ENCODE measurements at regions not wholly inside any gene's neighbourhood (a gene's known extent, or its start where the extent isn't known, plus 50 kb on each side); places are given as distances from the start of the nearest gene placed in this dataset.

DNA sequence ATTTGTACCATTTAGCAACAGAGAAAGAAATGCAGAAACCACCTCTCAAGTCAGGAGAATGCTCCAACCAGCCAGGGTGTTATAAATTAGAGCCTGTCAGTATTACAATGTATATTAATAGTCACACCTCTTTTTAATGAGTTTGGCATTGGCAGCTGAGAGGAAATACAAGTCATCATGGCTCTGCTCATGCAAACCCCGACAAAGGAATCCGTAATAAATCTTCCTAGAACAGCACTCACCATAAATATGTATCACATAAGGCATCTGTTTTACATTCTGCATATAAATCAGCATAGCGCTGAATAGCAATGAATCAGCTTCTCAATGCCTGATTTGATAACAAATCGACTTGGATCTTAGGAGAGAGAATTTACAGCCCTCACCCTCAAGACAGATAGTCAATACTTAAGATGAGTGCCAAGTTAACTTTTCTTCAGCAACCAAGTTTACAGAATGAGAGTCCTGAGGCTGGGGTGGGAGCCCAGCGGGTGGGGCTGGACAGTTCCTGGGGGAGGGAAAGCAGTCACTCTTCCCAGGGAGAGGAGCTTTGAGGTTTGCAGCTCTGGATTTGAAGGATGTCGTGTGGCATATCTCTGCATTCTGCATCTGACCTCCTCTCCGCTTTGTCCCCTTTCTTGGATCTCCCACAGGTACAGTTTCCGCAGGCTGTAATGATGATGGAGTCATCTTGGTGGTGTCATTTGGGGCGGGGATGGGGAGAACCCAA lies 1034.4 kb upstream of the NR2F2 start:
- no peak for DNase-seq

DNA sequence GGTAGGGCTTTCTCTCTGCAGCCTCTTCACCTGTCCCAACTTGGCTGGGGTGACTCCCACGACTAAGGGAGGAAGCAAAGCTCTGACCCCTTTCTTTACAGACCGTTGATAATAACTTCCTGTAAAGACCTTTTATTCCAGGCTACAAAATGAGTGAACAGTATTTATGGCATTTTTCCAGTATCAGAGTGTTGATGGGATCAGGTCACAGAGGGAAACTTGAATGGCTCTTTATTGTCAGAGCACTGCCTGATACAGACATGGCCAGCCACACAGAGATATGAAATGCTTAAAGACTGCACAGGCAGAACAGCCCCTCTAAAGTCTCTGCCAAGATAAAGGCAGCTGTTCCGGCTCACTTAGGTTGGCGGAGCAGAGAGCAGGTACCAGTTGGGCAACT lies 1033.9 kb upstream of the NR2F2 start:
- DNase-seq, result no peak

DNA sequence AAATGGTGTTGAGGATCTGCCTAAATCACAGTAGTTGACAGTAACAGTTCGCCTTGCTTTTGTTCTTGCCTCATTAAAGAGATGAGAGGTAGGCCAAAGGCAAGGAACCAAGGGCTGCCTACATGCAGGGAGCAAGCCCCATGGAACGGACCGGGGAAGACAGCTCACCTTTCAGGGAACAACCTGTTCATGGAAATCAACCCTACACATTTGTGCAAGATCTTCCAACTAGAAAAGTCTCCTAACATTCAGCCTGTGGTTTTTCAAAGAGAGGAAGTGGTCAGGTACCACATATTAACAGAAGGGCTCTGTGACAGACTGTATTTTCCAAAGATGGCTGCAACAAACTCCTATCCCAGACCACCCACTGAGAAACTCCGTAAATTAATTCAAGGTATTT lies 1031.8 kb upstream of the NR2F2 start:
- peak; percentile 53 to 64 for DNase-seq

DNA sequence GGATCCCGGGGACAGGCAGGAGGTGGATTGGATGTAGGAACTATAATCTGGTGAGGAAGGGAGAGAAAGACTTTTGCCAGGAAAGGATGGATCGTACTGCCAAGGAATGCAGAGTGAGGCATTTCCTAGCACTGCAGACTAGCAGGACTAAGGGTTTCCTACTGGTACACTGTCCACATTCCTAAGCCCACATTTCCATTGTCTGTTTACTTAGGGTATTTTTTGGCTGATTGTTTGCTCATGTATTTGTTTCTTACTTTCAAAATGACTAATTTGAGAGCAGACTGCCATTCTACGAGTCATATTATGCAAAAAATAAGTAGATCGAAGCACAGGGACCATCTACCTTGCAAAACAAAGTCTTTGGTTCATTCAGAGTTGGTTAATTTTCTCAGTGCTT lies 1029.5 kb upstream of the NR2F2 start:
- no peak for DNase-seq

DNA sequence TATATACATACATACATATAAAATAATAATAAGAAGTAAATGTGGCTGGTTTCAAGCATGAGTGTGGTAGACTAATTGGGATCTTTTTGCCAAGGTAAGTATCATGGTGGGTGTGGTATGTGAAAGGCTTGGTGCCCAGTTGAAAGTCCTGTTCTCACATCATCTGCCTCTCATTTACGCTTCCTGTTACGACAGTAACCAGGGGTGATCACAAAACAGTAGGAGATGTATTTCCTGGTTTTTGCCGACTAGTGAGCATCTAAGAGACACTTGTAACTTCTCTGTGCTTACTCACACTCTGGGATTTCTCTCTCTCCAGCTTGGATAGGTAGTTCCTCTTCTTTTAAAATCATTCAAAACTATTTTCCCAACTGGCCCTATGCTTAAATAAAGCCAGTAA lies 1028.3 kb upstream of the NR2F2 start:
- peak; percentile 48 to 64 for DNase-seq

DNA sequence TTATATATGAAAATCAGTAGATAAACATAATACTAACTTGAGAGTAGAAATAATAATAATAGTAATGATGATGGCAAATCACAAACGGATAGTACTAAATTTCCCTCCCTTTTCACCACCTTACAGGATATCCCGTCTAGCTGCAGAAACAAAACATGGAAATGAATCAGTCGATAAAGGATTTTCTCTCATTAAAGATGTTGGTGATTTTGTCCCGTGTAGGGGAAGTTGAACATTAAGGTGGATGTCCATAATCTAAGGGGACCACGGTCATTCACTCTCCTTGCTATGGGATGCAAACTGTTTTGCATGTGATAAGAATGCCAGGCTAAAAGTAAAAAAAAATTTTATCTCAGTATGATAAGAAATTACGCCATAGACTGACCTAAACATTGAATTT lies 1027.7 kb upstream of the NR2F2 start:
- no peak for DNase-seq

DNA sequence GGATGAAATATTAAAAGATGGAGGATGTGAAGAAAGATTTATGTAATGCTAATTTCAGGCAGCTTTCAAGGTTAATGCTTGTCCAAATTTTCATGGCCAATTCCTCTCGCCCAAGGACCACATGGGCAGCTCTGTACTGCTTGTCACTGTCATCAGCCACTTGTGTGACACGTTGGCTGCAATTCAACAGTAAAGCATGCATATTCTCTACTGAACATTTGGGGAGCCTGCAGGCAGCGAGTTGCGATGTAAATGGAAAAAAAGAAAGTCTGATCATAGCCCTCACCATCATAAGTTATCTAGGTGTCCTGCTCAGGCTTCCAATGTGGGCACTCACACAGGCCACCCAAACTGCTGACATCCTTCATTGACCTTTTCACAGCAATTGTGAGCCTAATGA lies 1026.8 kb upstream of the NR2F2 start:
- DNase-seq, result no peak

DNA sequence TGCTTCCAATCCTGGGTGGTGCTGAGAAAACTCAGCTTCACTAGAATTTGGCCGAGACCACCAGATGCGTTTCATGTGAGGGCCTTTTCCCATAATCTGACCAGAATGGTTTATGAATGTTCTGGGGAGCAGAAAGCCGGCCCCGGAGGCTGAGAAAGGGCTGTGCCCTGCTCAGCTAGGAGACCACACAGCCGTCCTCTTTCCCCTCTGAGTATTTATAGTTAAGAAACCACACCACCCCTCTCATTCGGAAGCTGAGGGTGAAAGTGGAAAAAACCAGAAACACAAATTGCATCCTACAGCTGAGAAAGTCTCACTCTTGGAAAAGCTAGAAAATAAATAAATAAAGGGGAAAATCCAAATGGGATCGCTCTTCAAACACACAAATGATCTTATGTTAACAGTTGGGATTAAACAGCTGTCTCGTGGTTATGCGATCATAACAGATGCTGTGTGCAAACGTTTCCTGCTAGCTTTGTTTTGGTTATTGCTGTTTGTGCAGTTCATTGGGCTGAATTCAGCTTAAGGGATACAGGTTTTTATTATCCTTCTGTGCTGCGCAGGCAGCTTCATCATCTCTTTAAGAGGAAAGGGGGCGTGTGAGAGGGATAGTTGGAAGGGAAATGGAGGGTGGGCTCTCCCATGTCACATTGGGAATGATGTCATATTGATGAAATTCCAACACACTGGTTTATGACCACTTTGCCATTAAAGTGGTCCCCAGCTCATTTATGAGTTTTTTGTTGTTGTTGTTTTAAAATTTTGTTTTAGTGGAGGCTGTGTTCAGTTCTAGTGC lies 1026.2 kb upstream of the NR2F2 start:
- DNase-seq, result no peak

DNA sequence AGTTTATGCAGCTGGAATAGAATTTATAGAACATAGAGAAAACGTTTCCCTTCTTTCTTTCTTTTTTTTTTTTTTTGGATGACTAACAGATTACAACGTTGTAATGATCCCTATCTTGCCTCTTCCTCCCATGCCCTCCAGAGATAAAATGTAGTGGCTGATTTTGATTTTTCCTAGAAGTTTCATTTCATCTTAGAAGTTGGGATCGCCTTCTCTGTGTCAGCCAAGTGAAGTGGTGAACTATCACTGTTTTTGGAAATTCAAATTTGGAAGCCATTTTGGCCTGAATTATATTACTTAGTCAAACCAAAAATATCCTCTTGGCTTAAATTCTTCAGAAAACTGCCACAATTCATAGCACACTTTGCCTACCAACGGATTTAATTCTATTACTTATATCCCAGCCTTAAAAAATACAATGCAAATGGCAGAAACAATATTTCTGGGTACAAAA lies 1025.5 kb upstream of the NR2F2 start:
- DNase-seq, result no peak

DNA sequence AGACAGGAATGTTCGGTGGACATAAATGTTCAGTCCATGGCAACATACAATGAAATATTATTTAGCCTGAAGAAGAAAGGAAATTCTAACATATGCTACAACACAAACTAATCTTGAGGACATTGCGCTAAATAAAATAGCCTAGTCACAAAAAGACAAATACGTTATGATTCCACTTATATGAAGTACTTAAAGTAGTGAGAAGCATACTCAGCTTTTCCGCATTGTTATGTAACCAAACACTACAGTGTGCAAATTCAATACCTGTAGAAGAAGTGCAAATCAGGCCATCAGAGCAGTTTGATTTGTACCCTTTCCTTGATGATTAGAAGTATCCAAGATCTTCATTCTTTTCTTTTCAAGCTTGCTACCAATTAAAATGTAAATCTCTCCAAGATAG lies 1023.4 kb upstream of the NR2F2 start:
- DNase-seq, result no peak

DNA sequence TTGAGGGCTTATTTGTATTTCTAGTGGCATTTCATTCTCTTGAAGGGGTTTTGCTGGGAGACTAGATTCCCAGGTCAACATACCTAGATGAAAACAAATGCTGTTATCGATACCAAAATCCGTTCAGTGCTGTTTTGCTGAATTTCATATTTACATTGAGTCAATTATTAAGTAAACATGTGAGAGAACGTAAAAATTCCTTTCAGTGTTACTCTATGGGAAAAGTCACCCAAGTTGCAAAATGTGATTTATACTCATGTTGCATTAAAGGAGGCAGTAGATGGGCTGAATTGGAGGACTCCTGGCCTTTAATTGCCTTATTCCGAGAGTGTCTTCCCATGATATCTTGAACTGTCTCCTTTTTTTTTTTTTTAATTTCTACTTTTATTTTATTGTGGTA lies 1011.3 kb upstream of the NR2F2 start:
- DNase-seq, result no peak

DNA sequence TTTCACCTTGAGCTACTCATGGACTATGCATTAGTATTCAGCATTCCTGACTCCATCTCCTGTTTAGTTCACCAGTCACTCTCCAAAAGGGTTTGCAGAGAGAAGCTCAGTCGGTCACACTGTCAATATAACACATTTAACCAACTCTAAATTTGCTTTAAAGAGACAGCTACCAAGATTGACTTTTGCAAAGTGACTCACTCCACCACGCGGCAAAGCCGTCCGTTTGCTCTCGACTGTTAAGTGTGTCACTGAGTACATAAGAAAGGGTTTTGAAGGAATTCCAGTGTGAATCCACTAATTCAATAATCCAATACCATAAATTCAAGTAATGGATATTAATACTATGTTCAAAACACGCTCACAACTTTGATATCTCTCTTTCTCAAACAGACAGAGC lies 1006.7 kb upstream of the NR2F2 start:
- no peak for DNase-seq

DNA sequence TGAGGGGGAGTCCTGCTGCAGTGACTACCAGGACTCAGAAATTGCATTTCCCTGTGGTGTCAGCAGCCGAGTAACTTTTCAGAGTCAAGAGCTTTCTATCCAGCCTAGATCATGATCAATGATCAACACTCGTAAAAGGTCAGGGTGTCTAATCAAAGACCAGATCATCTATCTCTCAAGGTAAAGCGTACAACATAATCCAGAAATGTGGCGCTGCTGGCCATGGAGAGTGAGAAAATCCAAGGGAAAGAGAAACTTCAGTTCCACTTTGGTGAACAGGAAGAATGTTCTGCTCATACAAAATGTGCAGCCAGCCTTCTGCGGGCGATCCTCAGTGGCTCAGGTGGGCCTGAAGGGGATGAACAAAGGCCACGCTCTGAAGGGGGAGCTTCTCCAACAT lies 1005.8 kb upstream of the NR2F2 start:
- DNase-seq, result no peak

DNA sequence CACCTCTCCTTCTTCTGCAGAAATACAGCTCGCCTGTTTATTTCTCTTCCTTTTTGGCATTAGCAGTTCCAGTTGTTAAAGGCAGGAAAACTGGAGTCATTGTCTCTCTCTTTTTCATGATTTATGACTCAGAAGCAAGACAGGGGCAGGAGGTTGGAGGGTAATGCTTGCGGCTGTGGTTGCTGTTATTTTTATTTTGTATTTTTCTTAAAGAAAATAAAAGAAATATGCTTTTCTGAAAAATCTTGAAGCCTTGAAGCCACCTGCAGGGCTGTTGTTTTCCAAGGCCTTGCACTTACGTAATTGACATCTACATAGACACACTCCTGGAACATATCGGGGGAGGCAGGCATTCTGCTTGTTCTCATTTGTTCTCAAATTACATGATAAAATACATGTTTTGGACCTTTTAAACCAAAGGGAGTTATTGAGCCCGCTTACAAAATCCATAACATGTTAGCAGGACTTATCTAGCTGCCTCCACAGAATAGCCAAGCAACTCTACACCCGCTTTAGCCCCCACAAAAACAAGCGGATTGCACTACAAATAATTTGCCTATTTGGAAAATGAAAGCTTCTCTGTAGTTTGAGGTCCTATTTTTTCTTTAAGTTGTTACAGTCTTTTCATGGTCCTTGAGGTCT lies 1004.6 kb upstream of the NR2F2 start:
- no peak for DNase-seq

DNA sequence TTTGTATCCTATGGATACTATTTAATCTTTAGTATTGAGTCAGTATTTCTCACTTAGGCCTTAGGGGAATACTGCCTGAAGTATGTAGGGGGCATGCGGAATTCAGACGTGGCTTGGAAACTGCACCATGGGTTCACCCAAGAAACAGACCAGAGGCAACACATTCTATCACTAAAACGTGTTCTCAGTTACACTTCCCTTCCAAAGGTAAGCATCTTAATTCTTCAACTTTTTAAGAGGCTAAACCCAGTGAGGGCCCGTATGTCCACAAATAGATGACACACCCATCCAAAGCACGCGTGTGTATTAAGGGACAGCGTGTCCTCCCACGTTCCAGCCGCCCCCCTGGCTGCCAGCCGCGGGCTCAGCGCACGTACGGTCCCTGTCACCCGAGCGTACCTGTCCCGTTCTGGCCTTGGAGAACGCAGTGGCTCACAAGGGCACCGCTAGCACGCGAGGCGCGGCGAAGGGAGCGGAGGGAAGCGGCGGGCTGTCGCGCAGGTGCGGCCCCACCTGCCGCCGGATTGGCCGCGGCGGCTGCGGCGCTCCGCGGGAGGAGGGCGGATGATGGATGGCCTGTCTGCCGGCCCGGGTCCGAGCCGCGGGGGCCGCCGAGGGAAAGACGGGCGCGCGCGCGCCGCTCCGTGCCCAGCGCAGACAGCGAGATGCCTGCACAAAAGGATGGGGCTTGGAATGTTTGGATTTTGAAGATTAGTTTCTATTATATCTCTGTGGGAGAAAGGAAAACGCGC lies 1003.9 kb upstream of the NR2F2 start:
- no peak for DNase-seq

DNA sequence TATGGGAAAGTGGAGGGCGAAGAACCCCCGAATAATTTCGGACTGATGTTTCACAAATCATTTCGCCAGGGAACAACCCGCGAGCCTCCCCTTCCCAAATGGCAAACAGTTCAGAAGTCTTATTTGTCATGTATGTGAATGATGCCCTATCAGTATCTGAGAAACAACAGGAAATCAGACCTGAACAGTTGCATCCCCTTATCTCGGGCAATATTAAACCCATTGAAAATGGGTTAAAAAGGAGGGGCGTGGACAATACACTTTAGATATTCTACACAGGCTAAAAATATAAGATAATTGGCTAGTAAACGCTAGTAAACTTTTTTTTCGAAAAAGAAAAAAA lies 1003.3 kb upstream of the NR2F2 start:
- DNase-seq, result no peak

DNA sequence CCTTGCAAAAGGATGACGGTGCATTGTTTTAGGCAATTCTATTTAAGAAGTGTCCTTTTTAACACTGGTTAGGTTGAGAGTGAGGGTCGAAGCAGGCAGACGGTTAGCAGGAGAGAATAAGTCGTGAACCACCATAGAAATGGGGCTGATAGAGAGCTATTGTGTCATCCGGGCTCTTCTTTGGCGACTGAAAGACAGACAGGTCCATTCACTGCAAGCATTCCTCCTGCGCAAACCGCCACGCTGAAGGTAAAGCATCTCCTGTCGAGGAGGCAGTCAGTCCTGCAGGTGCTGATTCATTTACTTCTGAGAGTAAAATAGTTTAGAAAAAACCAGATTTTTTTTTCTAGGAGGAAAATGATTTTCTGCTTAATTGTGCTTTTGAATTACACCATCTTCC lies 1002.8 kb upstream of the NR2F2 start:
- DNase-seq, result no peak

DNA sequence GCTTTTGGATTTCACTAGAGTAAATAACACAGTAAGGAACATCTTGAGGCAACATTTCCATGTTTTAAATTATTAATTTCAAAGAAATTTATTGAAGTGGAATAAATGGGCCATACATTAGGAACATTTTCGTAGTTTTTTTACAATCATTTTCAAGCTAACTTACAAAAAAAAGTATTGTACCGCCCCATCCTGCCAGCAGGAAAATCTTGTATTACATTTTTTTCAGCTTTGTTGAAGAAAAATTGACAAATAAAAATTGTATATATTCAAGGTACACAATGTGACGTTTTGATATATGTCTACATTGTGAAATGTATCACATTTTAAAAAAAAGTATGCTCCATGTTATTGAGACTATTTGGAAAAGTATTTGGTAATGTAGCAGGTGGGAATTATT lies 1001.9 kb upstream of the NR2F2 start:
- DNase-seq, result no peak

DNA sequence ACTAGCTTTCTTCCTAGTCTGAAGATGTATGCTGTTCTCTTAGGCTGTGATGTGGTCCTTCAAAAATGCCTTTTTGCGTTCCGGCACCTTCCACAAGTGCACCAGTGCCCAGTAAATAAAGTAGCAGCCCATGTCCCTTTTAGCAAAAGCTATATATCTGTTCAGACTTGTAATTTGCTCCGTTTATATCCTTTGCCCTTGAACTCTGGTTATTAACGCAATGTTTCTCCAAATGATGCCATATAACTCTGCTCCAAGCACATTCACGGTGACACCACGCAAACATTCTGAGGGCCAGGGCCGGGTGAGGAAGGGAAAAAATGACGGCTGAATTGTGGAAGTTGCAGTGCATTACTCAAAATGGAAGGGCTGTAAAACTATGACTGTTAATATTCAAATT lies 1001.1 kb upstream of the NR2F2 start:
- no peak for DNase-seq

DNA sequence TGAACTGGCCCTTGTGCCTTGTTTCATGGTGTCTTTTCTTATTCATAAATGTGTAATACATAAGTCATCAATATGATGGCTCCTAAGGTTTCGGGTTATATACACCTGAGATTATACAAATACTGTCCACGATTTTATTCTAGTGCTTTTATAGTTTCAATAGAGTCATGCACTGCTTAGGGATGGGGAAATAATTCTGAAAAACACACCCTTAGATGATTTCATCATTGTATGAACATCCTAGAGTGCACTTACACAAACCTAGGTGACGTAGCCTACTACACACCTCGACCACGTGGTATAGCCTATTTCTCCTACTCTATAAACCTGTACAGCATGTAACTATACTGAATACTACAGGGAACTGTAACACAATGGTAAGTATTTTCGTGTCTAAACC lies 988.8 kb upstream of the NR2F2 start:
- no peak for DNase-seq

DNA sequence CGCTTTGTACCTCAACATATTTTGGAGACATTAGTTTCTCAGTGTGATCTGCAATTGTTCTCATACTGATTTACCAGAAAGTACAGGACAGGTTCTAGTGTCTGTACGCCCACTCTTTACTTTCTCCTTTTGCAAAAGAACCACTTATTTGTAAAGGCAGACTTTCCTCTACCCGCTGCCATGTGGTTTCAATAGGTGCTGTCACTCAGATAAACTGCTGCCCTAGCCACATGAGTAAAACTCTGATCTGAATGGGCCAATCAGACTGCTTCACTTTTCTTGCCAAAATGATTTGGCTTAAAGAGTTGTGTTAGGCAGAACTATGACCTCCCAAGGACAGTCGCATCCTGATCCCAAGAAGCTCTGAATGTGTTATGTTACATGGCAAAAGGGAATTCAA lies 984.6 kb upstream of the NR2F2 start:
- no peak for DNase-seq

DNA sequence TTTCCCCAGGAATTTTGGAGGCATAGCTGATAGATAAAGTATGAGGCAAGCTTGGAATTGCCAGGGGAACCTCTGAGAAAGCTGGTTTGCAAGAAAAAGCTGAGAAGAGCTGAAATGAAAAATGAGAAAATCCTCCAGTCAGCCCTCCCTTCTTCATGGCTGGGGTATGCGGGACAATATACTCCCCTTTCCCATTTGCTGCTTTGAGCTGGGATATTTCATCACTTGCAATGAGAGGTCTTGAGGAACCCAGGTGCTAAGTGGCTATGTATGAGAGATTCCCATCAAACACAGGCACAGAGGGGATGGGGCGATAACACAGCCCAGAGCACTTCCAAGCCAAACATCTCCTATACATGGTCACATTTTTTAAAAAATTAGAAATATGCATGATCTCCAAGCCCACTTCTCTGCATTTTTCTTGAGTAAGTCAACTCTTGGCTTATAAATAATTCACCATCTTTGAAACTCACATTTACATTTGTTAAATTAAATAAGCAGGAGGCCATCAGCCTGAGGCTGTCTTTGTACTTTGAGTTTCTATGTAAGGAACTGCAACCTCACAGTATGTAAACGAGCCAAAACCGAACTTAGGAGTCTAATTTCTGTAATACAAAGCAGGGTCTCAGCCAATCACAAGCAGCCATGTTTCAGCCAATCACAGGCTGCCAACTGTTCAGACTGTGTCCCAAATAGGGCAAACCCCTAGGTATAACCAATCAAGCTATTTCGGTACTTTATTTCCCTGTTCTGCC lies 983.6 kb upstream of the NR2F2 start:
- DNase-seq, result no peak

DNA sequence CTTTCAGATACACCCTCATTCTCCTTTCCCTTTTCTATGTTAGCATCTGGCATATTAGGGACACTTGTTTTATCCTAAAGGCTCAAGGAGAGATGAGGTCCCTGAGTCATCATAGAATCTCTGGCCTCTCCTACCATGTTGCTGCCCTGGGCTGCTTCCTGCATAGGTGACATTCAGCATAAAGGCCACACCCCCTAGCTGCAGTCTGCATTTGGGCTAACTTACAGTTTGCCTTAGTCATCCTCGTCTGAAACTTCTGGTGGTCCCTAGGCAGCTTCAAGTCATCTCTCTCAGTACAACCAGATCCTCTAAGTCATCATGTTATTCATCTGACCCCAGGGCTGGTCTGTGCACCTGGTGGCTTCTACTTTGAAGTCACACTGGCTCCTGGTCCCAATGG lies 982.7 kb upstream of the NR2F2 start:
- DNase-seq, result no peak

All from AML-193 (cell line).